Heart left ventricle (tissue), 16 donors: ENCODE measurements at regions not wholly inside any gene's neighbourhood (a gene's known extent, or its start where the extent isn't known, plus 50 kb on each side); places are given as distances from the start of the nearest gene placed in this dataset.
"Not testable (repeated sequence)": the region's sequence is repeated elsewhere in the genome, so short reads cannot be mapped to it uniquely, and the experiment has no call there.

ENCODE experiments used
- ATAC-seq, 4 donors: fragments of 200-7000 bp; cut with Tn5 transposase; one replicate each; pipeline ENCODE4 v1.9.1; 2020 to 2022; ENCODE audit warnings: moderate library complexity in 4 of 4, mild to moderate bottlenecking in 3 of 4, moderate number of reproducible peaks in 1 of 4
- DNase-seq, 5 donors: peaks; one replicate each; pipeline ENCODE4 v3.0.0-alpha.2; 2020
- H3K27ac ChIP-seq, 12 donors: fragments of 200-600 bp; sonication (generic) in 4 of 12; one replicate each; pipeline versions ENCODE4 v1.5.0 to v1.8.0; 2016 to 2022; ENCODE audit warnings: mild to moderate bottlenecking in 2 of 12
- H3K27me3 ChIP-seq, 9 donors: fragments of 200-600 bp; sonication (generic) in 2 of 9; one replicate each; pipeline versions ENCODE4 v1.5.1 to v1.8.0; 2016 to 2022; ENCODE audit warnings: mild to moderate bottlenecking in 3 of 9
- H3K36me3 ChIP-seq, 9 donors: fragments of 200-600 bp; sonication (generic) in 2 of 9; one replicate each; pipeline versions ENCODE4 v1.5.0 to v1.8.0; 2018 to 2022; ENCODE audit warnings: mild to moderate bottlenecking in 2 of 9
- H3K4me1 ChIP-seq, 12 donors: fragments of 200-600 bp; sonication (generic) in 4 of 12; one replicate each; pipeline versions ENCODE4 v1.5.0 to v1.8.0; 2016 to 2022; ENCODE audit warnings: mild to moderate bottlenecking in 3 of 12
- H3K4me3 ChIP-seq, 12 donors: fragments of 200-600 bp; sonication (generic) in 4 of 12; one replicate each; pipeline versions ENCODE4 v1.5.0 to v1.8.0; 2017 to 2022; ENCODE audit warnings: mild to moderate bottlenecking in 9 of 12, moderate library complexity in 4 of 12
- H3K9me3 ChIP-seq, 12 donors: fragments of 200-600 bp; sonication (generic) in 4 of 12; one replicate each; pipeline versions ENCODE4 v1.5.0 to v1.8.0; 2016 to 2022; ENCODE audit warnings: mild to moderate bottlenecking in 1 of 12
- POLR2A ChIP-seq, 2 donors: fragments of 450-650 bp; IDR thresholded peaks; one replicate each; pipeline ENCODE4 v1.6.1; 2017; ENCODE audit warnings: antibody characterized with exemption in 2 of 2, mild to moderate bottlenecking in 2 of 2, moderate library complexity in 2 of 2
- WGBS, 4 donors: extraction: QIAGEN DNeasy Blood & Tissue Kit in 2 of 4; methylation state at CpG; one replicate each; pipeline versions ENCODE4 v1.1.5 to v1.1.7; 2013 to 2018; 5-methylcytosine and 5-hydroxymethylcytosine counted together
- intact Hi-C, 10 donors: fragments of 100-400 bp; cut with DNase I; formaldehyde crosslinking; loops; one replicate each; pipeline versions ENCODE4 v1.11.1 to v1.14.2; 2022
- TF ChIP-seq, protein P1 (sequence below), 12 donors: fragments of 200-600 bp; sonication (generic) in 4 of 12; IDR thresholded peaks; one replicate each; pipeline versions ENCODE4 v1.5.0 to v1.8.0; 2018 to 2022; ENCODE audit warnings: antibody characterized with exemption in 12 of 12, mild to moderate bottlenecking in 5 of 12
- donor health status: ischemic (EF 13 %, LVEDD 7.1; RV severe dilation, severe dysfunction).
- donor health status: healthy with polysubstance abuse.
- donor health status: DM: no; HTN: yes; CAD: no.
- donor health status: DM: no; HTN: no; CAD: no.
- donor health status: ischemic (EF 25% LVEDD 6.9; RV normal size, moderate dysfunction).
- donor health status: ischemic (EF 25% LVEDD 5.7; RV mildly dilated, moderate dysfunction).
- donor health status: healthy.
- donor health status: DM: yes; HTN: yes; CAD: no.
- donor health status: ischemic (EF 35%, LVEDD 5.7; RV mildly dilated, moderate dysfunction).
- donor health status: nonischemic (EF 11% LVEDD 7.7; RV severe dilation, severe dysfunction).
- donor health status: DM: yes; HTN: yes; CAD: no.
- donor health status: PGD.
- donor health status: ischemic (EF 29% LVEDD 5.4; RV normal size, mild dysfunction).
- donor health status: nonischemic (EF 23%, LVEDD 6.1; RV moderate dilation, normal function).

DNA sequence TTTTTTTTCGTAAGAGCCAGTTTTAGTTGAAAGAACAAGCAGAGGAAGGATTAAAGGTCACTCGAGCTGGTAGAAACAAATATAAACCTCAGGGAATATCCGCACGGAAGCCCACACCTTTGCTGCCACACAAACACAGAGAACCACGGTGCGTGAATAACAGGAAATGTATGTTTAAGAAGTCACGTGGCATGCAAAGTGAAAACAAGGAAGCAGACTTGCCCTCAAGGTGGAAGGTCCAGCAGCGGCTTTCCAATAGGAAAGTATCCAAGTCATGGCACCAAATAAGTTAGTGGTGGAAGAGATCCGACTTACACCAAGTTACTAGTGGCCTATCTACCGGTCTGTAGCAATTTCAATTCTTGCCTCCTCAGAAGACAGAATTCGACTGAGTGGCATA, 215.5 kb downstream of the HHIP start:
- Histone ChIP-seq H3K9me3 (peaks cover 0 to 36% (median 3%) of the 10 kb centered on the region in 12 donors), H3K36me3 (no peaks in the 10 kb centered on the region), H3K27me3 (no peaks in the 10 kb centered on the region), H3K27ac (no peak overlapping the region), H3K4me3 (no peak overlapping the region), H3K4me1 (no peaks in the 10 kb centered on the region)
- DNase-seq (no peak), ATAC-seq (no peak)
- no peak for TF ChIP-seq POLR2A (IDR thresholded peaks at IDR 0.05)
- TF ChIP-seq, protein P1, sequence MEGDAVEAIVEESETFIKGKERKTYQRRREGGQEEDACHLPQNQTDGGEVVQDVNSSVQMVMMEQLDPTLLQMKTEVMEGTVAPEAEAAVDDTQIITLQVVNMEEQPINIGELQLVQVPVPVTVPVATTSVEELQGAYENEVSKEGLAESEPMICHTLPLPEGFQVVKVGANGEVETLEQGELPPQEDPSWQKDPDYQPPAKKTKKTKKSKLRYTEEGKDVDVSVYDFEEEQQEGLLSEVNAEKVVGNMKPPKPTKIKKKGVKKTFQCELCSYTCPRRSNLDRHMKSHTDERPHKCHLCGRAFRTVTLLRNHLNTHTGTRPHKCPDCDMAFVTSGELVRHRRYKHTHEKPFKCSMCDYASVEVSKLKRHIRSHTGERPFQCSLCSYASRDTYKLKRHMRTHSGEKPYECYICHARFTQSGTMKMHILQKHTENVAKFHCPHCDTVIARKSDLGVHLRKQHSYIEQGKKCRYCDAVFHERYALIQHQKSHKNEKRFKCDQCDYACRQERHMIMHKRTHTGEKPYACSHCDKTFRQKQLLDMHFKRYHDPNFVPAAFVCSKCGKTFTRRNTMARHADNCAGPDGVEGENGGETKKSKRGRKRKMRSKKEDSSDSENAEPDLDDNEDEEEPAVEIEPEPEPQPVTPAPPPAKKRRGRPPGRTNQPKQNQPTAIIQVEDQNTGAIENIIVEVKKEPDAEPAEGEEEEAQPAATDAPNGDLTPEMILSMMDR (IDR thresholded peaks at IDR 0.05), result no peak
- WGBS, 4 donors, result 73 to 83% (median 81%) methylated on average over 11 of the region's 11 CpGs
- intact Hi-C loops, result no loop called here

DNA sequence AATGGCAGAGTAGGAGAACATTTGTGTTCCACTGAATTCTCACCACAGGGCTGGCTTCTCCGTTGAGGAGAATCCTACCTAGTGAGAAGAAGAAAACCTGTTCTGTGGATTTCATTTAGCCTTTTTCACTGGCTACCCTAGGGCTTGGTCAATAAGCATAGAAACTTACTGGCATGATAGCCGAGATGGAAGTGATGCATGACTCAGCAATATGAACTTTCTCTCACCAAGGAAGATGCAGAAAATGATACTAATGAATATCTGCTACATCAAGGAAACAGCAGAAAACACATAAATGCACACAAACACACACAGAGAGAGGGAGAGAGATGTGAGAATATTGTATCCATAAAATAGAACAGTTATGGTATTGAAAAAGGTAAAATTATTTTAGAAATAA, 216.3 kb downstream of the HHIP start:
- Histone ChIP-seq H3K4me1 (no peaks in the 10 kb centered on the region), H3K27me3 (no peaks in the 10 kb centered on the region), H3K4me3 (no peak overlapping the region), H3K36me3 (no peaks in the 10 kb centered on the region), H3K27ac (no peak overlapping the region), H3K9me3 (peaks cover 0 to 43% (median 5%) of the 10 kb centered on the region in 12 donors)
- intact Hi-C loops, result no loop called here
- ATAC-seq, result no peak
- TF ChIP-seq, protein P1 (IDR thresholded peaks at IDR 0.05), result no peak
- TF ChIP-seq POLR2A (IDR thresholded peaks at IDR 0.05), result no peak
- 85 to 90% (median 86%) methylated on average over 2 of the region's 2 CpGs for WGBS, 4 donors
- no peak for DNase-seq

DNA sequence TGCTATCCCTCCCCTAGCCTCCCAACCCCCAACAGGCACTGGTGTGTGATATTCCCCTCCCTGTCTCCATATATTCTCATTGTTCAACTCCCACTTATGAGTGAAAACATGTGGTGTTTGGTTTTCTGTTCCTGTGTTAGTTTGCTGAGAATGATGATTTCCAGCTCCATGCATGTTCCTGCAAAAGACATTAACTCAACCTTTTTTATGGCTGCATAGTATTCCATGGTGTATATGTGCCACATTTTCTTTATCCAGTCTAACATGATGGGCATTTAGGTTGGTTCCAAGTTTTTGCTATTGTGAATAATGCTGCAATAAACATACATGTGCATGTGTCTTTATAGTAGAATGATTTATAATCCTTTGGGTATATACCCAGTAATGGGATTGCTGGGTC, 218.9 kb downstream of the HHIP start:
- H3K9me3 ChIP-seq, result peaks cover 0 to 36% (median 1%) of the 10 kb centered on the region in 12 donors
- H3K36me3 ChIP-seq, ATAC-seq, H3K27ac ChIP-seq, H3K27me3 ChIP-seq, intact Hi-C loops, H3K4me1 ChIP-seq, H3K4me3 ChIP-seq, DNase-seq: not testable (repeated sequence)

DNA sequence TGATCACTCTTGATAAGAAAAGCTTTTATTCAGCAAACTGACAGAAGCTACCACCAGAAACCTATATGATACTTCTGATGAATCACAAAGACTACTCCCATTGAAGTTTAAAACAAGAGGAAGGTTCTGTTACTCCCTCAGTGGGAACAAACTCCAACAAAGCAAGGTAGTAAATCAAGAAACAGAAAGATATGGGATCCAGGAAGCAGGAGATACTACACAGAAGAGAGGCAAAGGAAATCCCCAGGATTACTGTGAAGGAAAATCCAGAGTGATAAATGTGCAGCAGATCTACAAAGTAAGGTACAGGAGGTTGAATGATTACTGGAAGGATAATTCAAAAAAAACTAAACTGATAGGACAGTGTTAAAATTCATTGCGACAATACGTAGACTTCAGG, 222.4 kb downstream of the HHIP start:
- intact Hi-C loops, result no loop called here
- TF ChIP-seq, protein P1 (IDR thresholded peaks at IDR 0.05), result no peak
- no peak for TF ChIP-seq POLR2A (IDR thresholded peaks at IDR 0.05)
- ATAC-seq (no peak), DNase-seq (no peak)
- H3K27ac ChIP-seq, result no peak overlapping the region
- H3K9me3 ChIP-seq, result peaks cover 0 to 25% (median 0%) of the 10 kb centered on the region in 12 donors
- no peak overlapping the region for H3K4me3 ChIP-seq
- no peaks in the 10 kb centered on the region for H3K36me3 ChIP-seq
- no peaks in the 10 kb centered on the region for H3K4me1 ChIP-seq
- no peaks in the 10 kb centered on the region for H3K27me3 ChIP-seq
- WGBS, 4 donors, result 90 to 98% (median 93%) methylated on average over 2 of the region's 2 CpGs

DNA sequence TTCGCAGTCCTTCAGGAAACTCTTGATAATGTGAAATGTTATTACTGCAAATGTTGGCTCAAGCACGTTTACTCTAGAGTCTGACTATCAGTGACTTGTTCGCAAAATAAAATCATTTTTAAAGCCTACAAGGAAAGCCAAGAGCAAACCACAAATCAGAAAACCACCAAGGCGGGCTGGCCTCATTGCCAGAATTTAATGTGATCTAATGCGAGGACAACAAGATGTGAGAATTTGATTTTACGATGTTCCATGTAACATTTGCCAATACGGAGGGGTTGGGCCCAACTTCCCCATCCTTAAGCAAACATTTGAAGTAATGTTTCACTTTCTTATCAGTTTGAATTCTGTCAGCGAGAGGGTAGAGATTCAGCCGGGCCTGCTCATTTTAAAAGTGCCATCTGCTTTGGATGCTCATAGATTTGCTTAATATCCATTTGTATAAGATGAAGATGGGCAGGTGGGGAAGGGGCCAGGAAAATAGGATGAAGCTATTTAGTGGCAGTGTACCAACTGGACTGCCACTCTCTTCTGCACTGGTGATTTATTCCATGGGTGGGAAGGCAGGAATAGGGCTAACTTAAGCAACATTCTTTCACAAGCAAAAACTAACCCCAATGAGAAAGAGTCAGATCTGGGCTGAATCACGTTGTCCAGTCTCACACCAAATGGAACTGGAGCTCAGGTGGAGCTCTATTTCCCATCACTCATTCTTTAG, 225.3 kb downstream of the ANAPC10 start:
- Histone ChIP-seq H3K27ac (no peak overlapping the region), H3K27me3 (no peaks in the 10 kb centered on the region), H3K9me3 (no peaks in the 10 kb centered on the region), H3K4me3 (no peak overlapping the region), H3K36me3 (no peaks in the 10 kb centered on the region), H3K4me1 (no peaks in the 10 kb centered on the region)
- intact Hi-C loops, result no loop called here
- WGBS, 4 donors, result 51 to 58% (median 54%) methylated on average over 10 of the region's 10 CpGs
- TF ChIP-seq POLR2A (IDR thresholded peaks at IDR 0.05), result no peak
- TF ChIP-seq, protein P1 (IDR thresholded peaks at IDR 0.05), result no peak
- peak in 1 of 4 donors; percentile 13 for ATAC-seq
- DNase-seq, result no peak
